Trophoblast cell (in vitro differentiated cells and primary cell): ENCODE measurements at regions not wholly inside any gene's neighbourhood (a gene's known extent, or its start where the extent isn't known, plus 50 kb on each side); places are given as distances from the start of the nearest gene placed in this dataset.

Experiments
- DNase-seq, 2 donors: peaks; one replicate each; pipeline ENCODE4 v3.0.0-alpha.2; 2016
- H2AFZ ChIP-seq: 2 replicates; pipeline ENCODE4 v1.6.1; 2013; ENCODE audit warnings: low read length, moderate library complexity, mild to moderate bottlenecking; ENCODE audit not compliant: insufficient read depth, poor library complexity
- H2AK5ac ChIP-seq: 2 replicates; pipeline ENCODE4 v1.6.1; 2013; ENCODE audit warnings: mild to moderate bottlenecking, low read length
- H2BK120ac ChIP-seq: 2 replicates; pipeline ENCODE4 v1.6.1; 2013; ENCODE audit warnings: low read length, mild to moderate bottlenecking, moderate library complexity; ENCODE audit not compliant: insufficient read depth, poor library complexity
- H2BK12ac ChIP-seq: 2 replicates; pipeline ENCODE4 v1.6.1; 2013; ENCODE audit warnings: mild to moderate bottlenecking, low read length, moderate library complexity
- H2BK5ac ChIP-seq: 2 replicates; pipeline ENCODE4 v1.6.1; 2013; ENCODE audit warnings: low read length, low read depth, moderate library complexity, mild to moderate bottlenecking; ENCODE audit not compliant: poor library complexity
- H3K14ac ChIP-seq: 2 replicates; pipeline ENCODE4 v1.6.1; 2013; ENCODE audit warnings: mild to moderate bottlenecking, low read length
- H3K18ac ChIP-seq: 2 replicates; pipeline ENCODE4 v1.6.1; 2013; ENCODE audit warnings: mild to moderate bottlenecking, low read length
- H3K23ac ChIP-seq: 2 replicates; pipeline ENCODE4 v1.6.1; 2013; ENCODE audit warnings: low read length
- H3K27ac ChIP-seq: 2 replicates; pipeline ENCODE4 v1.5.1; 2013; ENCODE audit warnings: low read depth, mild to moderate bottlenecking, inconsistent platforms, low read length, moderate library complexity
- H3K27me3 ChIP-seq: 2 replicates; pipeline ENCODE4 v1.6.1; 2013; ENCODE audit warnings: inconsistent platforms, mild to moderate bottlenecking, low read length, moderate library complexity; ENCODE audit not compliant: insufficient read depth
- H3K36me3 ChIP-seq, 2 experiments: 1 replicate in 1 of 2; 2 replicates in 1 of 2; pipeline ENCODE4 v1.6.1; 2013; ENCODE audit warnings: low read length in 2 of 2, mild to moderate bottlenecking in 2 of 2, moderate library complexity in 1 of 2; ENCODE audit not compliant: insufficient read depth in 2 of 2, control insufficient read depth in 1 of 2
- H3K4ac ChIP-seq: 2 replicates; pipeline ENCODE4 v1.6.1; 2013; ENCODE audit warnings: low read depth, mild to moderate bottlenecking, low read length, moderate library complexity
- H3K4me1 ChIP-seq, 2 experiments: 1 replicate in 1 of 2; 2 replicates in 1 of 2; pipeline ENCODE4 v1.6.1; 2013; ENCODE audit warnings: low read length in 2 of 2, mild to moderate bottlenecking in 2 of 2, moderate library complexity in 1 of 2; ENCODE audit not compliant: insufficient read depth in 2 of 2, control insufficient read depth in 1 of 2
- H3K4me2 ChIP-seq: 2 replicates; pipeline ENCODE4 v1.6.1; 2013; ENCODE audit warnings: inconsistent platforms, mild to moderate bottlenecking, low read length, moderate library complexity
- H3K4me3 ChIP-seq: 2 replicates; pipeline ENCODE4 v1.5.1; 2013; ENCODE audit warnings: mild to moderate bottlenecking, low read depth, low read length, inconsistent platforms
- H3K79me1 ChIP-seq: one replicate; pipeline ENCODE4 v1.6.1; 2013; ENCODE audit warnings: low read length
- H3K79me2 ChIP-seq: 2 replicates; pipeline ENCODE4 v1.6.1; 2013; ENCODE audit warnings: low read length, mild to moderate bottlenecking; ENCODE audit not compliant: control insufficient read depth, insufficient read depth, poor library complexity
- H3K9ac ChIP-seq: 2 replicates; pipeline ENCODE4 v1.6.1; 2013; ENCODE audit warnings: mild to moderate bottlenecking, low read length
- H3K9me3 ChIP-seq: 2 replicates; pipeline ENCODE4 v1.6.1; 2013; ENCODE audit warnings: low read depth, mild to moderate bottlenecking, control low read depth, inconsistent platforms, low read length; ENCODE audit not compliant: insufficient read depth
- H4K12ac ChIP-seq: 2 replicates; pipeline ENCODE4 v1.6.1; 2013; ENCODE audit warnings: low read depth, mild to moderate bottlenecking, low read length, moderate library complexity
- H4K8ac ChIP-seq: 2 replicates; pipeline ENCODE4 v1.6.1; 2013; ENCODE audit warnings: low read depth, mild to moderate bottlenecking, low read length, moderate library complexity
- H4K91ac ChIP-seq: one replicate; pipeline ENCODE4 v1.6.1; 2013; ENCODE audit warnings: low read depth, mild to moderate bottlenecking, low read length, moderate library complexity
- WGBS: extraction: QIAGEN DNeasy Blood & Tissue Kit; methylation state at CpG from one replicate; pipeline ENCODE4 v1.1.7; 2013; ENCODE audit warnings: missing lambda C conversion rate; ENCODE audit not compliant: insufficient read length, insufficient coverage; ENCODE audit errors: extremely low coverage; 5-methylcytosine and 5-hydroxymethylcytosine counted together

DNA sequence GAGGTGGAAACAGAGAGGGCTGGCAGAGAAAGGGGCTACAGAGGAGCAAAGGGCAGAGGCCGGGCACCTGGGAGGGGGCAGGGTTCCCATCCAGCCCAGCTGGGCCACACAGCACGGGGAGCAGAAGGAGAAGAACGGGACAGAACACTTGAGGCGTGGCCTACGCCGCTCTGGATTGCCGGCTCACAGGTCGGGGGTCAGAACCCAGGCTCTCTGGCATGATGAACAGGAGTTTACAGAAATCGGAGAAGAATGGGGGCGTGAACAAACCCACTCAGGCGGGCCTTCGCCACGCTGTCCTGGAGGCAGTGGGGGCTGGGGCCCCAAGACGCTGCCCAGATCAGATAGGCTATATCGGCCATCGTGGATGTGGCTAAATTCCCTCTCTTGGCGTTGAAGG lies 362.2 kb upstream of the SHH start:
- H2BK5ac ChIP-seq: no peak overlapping the region
- no peaks in the 10 kb centered on the region for H3K36me3 ChIP-seq
- H3K23ac ChIP-seq: no peak overlapping the region
- H3K27me3 ChIP-seq: no peaks in the 10 kb centered on the region
- no peak overlapping the region for H3K14ac ChIP-seq
- no peak overlapping the region for H3K4me3 ChIP-seq
- H3K4me1 ChIP-seq: no peaks in the 10 kb centered on the region
- no peak for DNase-seq
- H4K91ac ChIP-seq: no peak overlapping the region
- no peak overlapping the region for H4K8ac ChIP-seq
- H3K79me2 ChIP-seq: no peaks in the 10 kb centered on the region
- H3K9ac ChIP-seq: no peak overlapping the region
- WGBS: no CpG with 5 or more reads among the region's 17 CpGs
- no peak overlapping the region for H3K27ac ChIP-seq
- H3K4me2 ChIP-seq: no peak overlapping the region
- H2BK12ac ChIP-seq: no peak overlapping the region
- no peak overlapping the region for H2AFZ ChIP-seq
- no peaks in the 10 kb centered on the region for H3K9me3 ChIP-seq
- no peak overlapping the region for H2BK120ac ChIP-seq
- no peak overlapping the region for H3K18ac ChIP-seq
- no peak overlapping the region for H3K4ac ChIP-seq
- no peak overlapping the region for H2AK5ac ChIP-seq
- H4K12ac ChIP-seq: no peak overlapping the region
- H3K79me1 ChIP-seq: no peaks in the 10 kb centered on the region

GRCh38 chr7:156173748-156174353 lies 361.6 kb upstream of the SHH start:
- H2AFZ ChIP-seq: no peak overlapping the region
- H3K23ac ChIP-seq: no peak overlapping the region
- no peak overlapping the region for H4K91ac ChIP-seq
- H3K18ac ChIP-seq: no peak overlapping the region
- no peak overlapping the region for H2BK12ac ChIP-seq
- H3K14ac ChIP-seq: no peak overlapping the region
- no peaks in the 10 kb centered on the region for H3K36me3 ChIP-seq
- H3K79me1 ChIP-seq: no peaks in the 10 kb centered on the region
- H3K4me2 ChIP-seq: no peak overlapping the region
- no peaks in the 10 kb centered on the region for H3K27me3 ChIP-seq
- peak overlapping the region; percentile 14 for H3K4me3 ChIP-seq
- no peak overlapping the region for H4K12ac ChIP-seq
- no peak overlapping the region for H3K27ac ChIP-seq
- no peak overlapping the region for H4K8ac ChIP-seq
- H2BK5ac ChIP-seq: no peak overlapping the region
- H3K9ac ChIP-seq: no peak overlapping the region
- no peak for DNase-seq
- WGBS: no CpG with 5 or more reads among the region's 18 CpGs
- H3K9me3 ChIP-seq: no peaks in the 10 kb centered on the region
- H2BK120ac ChIP-seq: no peak overlapping the region
- no peak overlapping the region for H2AK5ac ChIP-seq
- H3K79me2 ChIP-seq: no peaks in the 10 kb centered on the region
- no peaks in the 10 kb centered on the region for H3K4me1 ChIP-seq
- no peak overlapping the region for H3K4ac ChIP-seq

- Histone ChIP-seq H2AK5ac (no peak overlapping the region), H3K4me1 (no peaks in the 10 kb centered on the region), H2BK12ac (no peak overlapping the region), H3K9me3 (no peaks in the 10 kb centered on the region), H3K4ac (no peak overlapping the region), H3K79me2 (no peaks in the 10 kb centered on the region), H3K4me2 (no peak overlapping the region), H3K27me3 (no peaks in the 10 kb centered on the region), H2AFZ (no peak overlapping the region), H2BK5ac (no peak overlapping the region), H3K9ac (no peak overlapping the region), H3K18ac (no peak overlapping the region), H3K14ac (no peak overlapping the region), H4K12ac (no peak overlapping the region), H3K23ac (no peak overlapping the region), H3K36me3 (no peaks in the 10 kb centered on the region), H4K91ac (no peak overlapping the region), H3K79me1 (no peaks in the 10 kb centered on the region), H4K8ac (no peak overlapping the region), H3K27ac (no peak overlapping the region), H2BK120ac (no peak overlapping the region), H3K4me3 (no peak overlapping the region)
- WGBS: no CpG with 5 or more reads among the region's 13 CpGs
- DNase-seq: no peak
Measured at GRCh38 chr7:156173346-156173745, 361.1 kb upstream of the SHH start.

DNA sequence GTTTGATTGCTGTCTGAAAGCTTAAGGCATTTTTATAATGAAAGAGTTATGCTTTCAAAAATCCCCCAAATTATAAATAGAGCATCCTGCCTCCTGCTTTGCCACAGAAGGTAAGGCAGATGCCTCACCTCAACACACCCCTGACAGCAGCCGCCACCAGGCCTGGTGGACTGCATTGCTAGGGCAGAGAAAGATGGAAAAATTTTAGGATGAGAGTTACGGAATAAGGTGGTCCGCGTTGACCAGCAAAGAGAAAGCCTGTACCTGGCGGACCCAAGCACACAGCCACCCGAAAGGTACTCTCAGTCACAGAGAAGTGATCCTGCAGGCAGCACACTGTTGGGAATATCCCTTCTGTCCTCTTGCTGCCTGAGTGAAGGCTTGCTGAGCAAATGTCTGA lies 360.4 kb upstream of the SHH start:
- Histone ChIP-seq H3K23ac (no peak overlapping the region), H2BK5ac (no peak overlapping the region), H3K4me3 (no peak overlapping the region), H3K27ac (no peak overlapping the region), H3K79me2 (no peaks in the 10 kb centered on the region), H3K27me3 (no peaks in the 10 kb centered on the region), H3K14ac (no peak overlapping the region), H2AFZ (no peak overlapping the region), H2BK120ac (no peak overlapping the region), H3K4me2 (no peak overlapping the region), H2BK12ac (no peak overlapping the region), H3K36me3 (no peaks in the 10 kb centered on the region), H4K12ac (no peak overlapping the region), H3K4me1 (no peaks in the 10 kb centered on the region), H3K18ac (no peak overlapping the region), H3K4ac (no peak overlapping the region), H4K8ac (no peak overlapping the region), H3K79me1 (no peaks in the 10 kb centered on the region), H3K9ac (no peak overlapping the region), H4K91ac (no peak overlapping the region), H2AK5ac (no peak overlapping the region), H3K9me3 (no peaks in the 10 kb centered on the region)
- DNase-seq: no peak
- WGBS: no CpG with 5 or more reads among the region's 6 CpGs
